ENCODE measurements at regions not wholly inside any gene's neighbourhood (a gene's known extent, or its start where the extent isn't known, plus 50 kb on each side); places are given as distances from the start of the nearest gene placed in this dataset.
"Not testable (repeated sequence)": the region's sequence is repeated elsewhere in the genome, so short reads cannot be mapped to it uniquely, and the experiment has no call there.

GRCh38 chr12:83945871-83946270 lies 966.7 kb downstream of the SLC6A15 start:
- Mint-ChIP-seq H3K36me3 (peaks cover 0 to 2% (median 0%) of the 10 kb centered on the region in 3 donors), H3K4me1 (no peaks in the 10 kb centered on the region), H3K4me3 (no peak overlapping the region), H3K27me3 (no peaks in the 10 kb centered on the region), H3K27ac (no peak overlapping the region), H3K9me3 (peaks cover 0 to 5% (median 2%) of the 10 kb centered on the region in 5 donors)
- H3K4me3 ChIP-seq (ENCODE audit: low read length) = no peak overlapping the region
- no peaks in the 10 kb centered on the region for H3K4me1 ChIP-seq (ENCODE audit: insufficient read depth, low read length)
- no peak overlapping the region for H3K27ac ChIP-seq (ENCODE audit: low read depth, low read length)
- no peaks in the 10 kb centered on the region for H3K36me3 ChIP-seq (ENCODE audit: insufficient read depth, low read length)
- ChIA-PET CTCF (no interaction called here), POLR2A (no interaction called here)
- no peaks in the 10 kb centered on the region for H3K27me3 ChIP-seq (ENCODE audit: insufficient read depth, low read length, poor library complexity, severe bottlenecking)
- no peaks in the 10 kb centered on the region for H3K9me3 ChIP-seq (ENCODE audit: low read length)
- DNase-seq = no peak

GRCh38 chr12:83939718-83940117 lies 972.9 kb downstream of the SLC6A15 start:
- DNase-seq = no peak
- Histone ChIP-seq H3K36me3 (ENCODE audit: insufficient read depth, low read length) (no peaks in the 10 kb centered on the region), H3K27me3 (ENCODE audit: insufficient read depth, low read length, poor library complexity, severe bottlenecking) (no peaks in the 10 kb centered on the region), H3K4me1 (ENCODE audit: insufficient read depth, low read length) (no peaks in the 10 kb centered on the region), H3K27ac (ENCODE audit: low read depth, low read length) (no peak overlapping the region), H3K4me3 (ENCODE audit: low read length) (no peak overlapping the region), H3K9me3 (ENCODE audit: low read length) (no peaks in the 10 kb centered on the region)
- CTCF ChIA-PET = no interaction called here
- Mint-ChIP-seq H3K27me3 (no peaks in the 10 kb centered on the region), H3K9me3 (peaks cover 0 to 11% (median 2%) of the 10 kb centered on the region in 5 donors), H3K4me3 (no peak overlapping the region), H3K27ac (no peak overlapping the region), H3K4me1 (no peaks in the 10 kb centered on the region), H3K36me3 (no peaks in the 10 kb centered on the region)
- POLR2A ChIA-PET = no interaction called here

GRCh38 chr12:83933615-83934014 lies 979.0 kb downstream of the SLC6A15 start:
- H3K27ac Mint-ChIP-seq = no peak overlapping the region
- no peaks in the 10 kb centered on the region for H3K27me3 ChIP-seq (ENCODE audit: insufficient read depth, low read length, poor library complexity, severe bottlenecking)
- no peaks in the 10 kb centered on the region for H3K9me3 ChIP-seq (ENCODE audit: low read length)
- H3K27ac ChIP-seq (ENCODE audit: low read depth, low read length) = no peak overlapping the region
- no peak overlapping the region for H3K4me3 ChIP-seq (ENCODE audit: low read length)
- no peaks in the 10 kb centered on the region for H3K27me3 Mint-ChIP-seq
- peaks cover 0 to 17% (median 4%) of the 10 kb centered on the region in 5 donors for H3K9me3 Mint-ChIP-seq
- no peaks in the 10 kb centered on the region for H3K36me3 Mint-ChIP-seq
- no peaks in the 10 kb centered on the region for H3K4me1 Mint-ChIP-seq
- H3K4me1 ChIP-seq (ENCODE audit: insufficient read depth, low read length) = no peaks in the 10 kb centered on the region
- POLR2A ChIA-PET = no interaction called here
- DNase-seq = no peak
- no peaks in the 10 kb centered on the region for H3K36me3 ChIP-seq (ENCODE audit: insufficient read depth, low read length)
- H3K4me3 Mint-ChIP-seq = no peak overlapping the region
- CTCF ChIA-PET = no interaction called here

- no peaks in the 10 kb centered on the region for H3K36me3 Mint-ChIP-seq
- no peak overlapping the region for H3K27ac Mint-ChIP-seq
Observed at GRCh38 chr12:83932011-83932410, 980.6 kb downstream of the SLC6A15 start.

GRCh38 chr12:83931451-83931850 lies 981.1 kb downstream of the SLC6A15 start:
- Mint-ChIP-seq H3K27ac (no peak overlapping the region), H3K27me3 (no peaks in the 10 kb centered on the region), H3K4me1 (no peaks in the 10 kb centered on the region), H3K36me3 (no peaks in the 10 kb centered on the region), H3K9me3 (peaks cover 3 to 17% (median 5%) of the 10 kb centered on the region in 5 donors), H3K4me3 (no peak overlapping the region)
- CTCF ChIA-PET = no interaction called here
- POLR2A ChIA-PET = no interaction called here
- no peak for DNase-seq
- H3K36me3 ChIP-seq (ENCODE audit: insufficient read depth, low read length) = no peaks in the 10 kb centered on the region
- H3K4me1 ChIP-seq (ENCODE audit: insufficient read depth, low read length) = no peaks in the 10 kb centered on the region
- H3K27ac ChIP-seq (ENCODE audit: low read depth, low read length) = no peak overlapping the region
- H3K27me3 ChIP-seq (ENCODE audit: insufficient read depth, low read length, poor library complexity, severe bottlenecking) = no peaks in the 10 kb centered on the region
- no peaks in the 10 kb centered on the region for H3K9me3 ChIP-seq (ENCODE audit: low read length)
- no peak overlapping the region for H3K4me3 ChIP-seq (ENCODE audit: low read length)

More at GRCh38 chr12:83932011-83932410, 980.6 kb downstream of the SLC6A15 start:
- POLR2A ChIA-PET = no interaction called here
- H3K27ac ChIP-seq (ENCODE audit: low read depth, low read length) = no peak overlapping the region
- H3K4me3 ChIP-seq (ENCODE audit: low read length) = no peak overlapping the region
- DNase-seq = no peak
- H3K9me3 ChIP-seq (ENCODE audit: low read length) = no peaks in the 10 kb centered on the region
- no peaks in the 10 kb centered on the region for H3K36me3 ChIP-seq (ENCODE audit: insufficient read depth, low read length)
- Mint-ChIP-seq H3K27me3 (no peaks in the 10 kb centered on the region), H3K9me3 (peaks cover 3 to 17% (median 5%) of the 10 kb centered on the region in 5 donors), H3K4me3 (no peak overlapping the region), H3K4me1 (no peaks in the 10 kb centered on the region)
- no peaks in the 10 kb centered on the region for H3K27me3 ChIP-seq (ENCODE audit: insufficient read depth, low read length, poor library complexity, severe bottlenecking)
- CTCF ChIA-PET = no interaction called here
- H3K4me1 ChIP-seq (ENCODE audit: insufficient read depth, low read length) = no peaks in the 10 kb centered on the region

- H3K27me3 ChIP-seq (ENCODE audit: insufficient read depth, low read length, poor library complexity, severe bottlenecking); H3K36me3 Mint-ChIP-seq; H3K4me3 ChIP-seq (ENCODE audit: low read length); H3K27ac Mint-ChIP-seq; CTCF ChIA-PET; H3K4me1 Mint-ChIP-seq; H3K4me1 ChIP-seq (ENCODE audit: insufficient read depth, low read length); H3K27ac ChIP-seq (ENCODE audit: low read depth, low read length); H3K4me3 Mint-ChIP-seq; H3K36me3 ChIP-seq (ENCODE audit: insufficient read depth, low read length); DNase-seq; H3K9me3 ChIP-seq (ENCODE audit: low read length); H3K27me3 Mint-ChIP-seq; POLR2A ChIA-PET: not testable (repeated sequence)
- peaks cover 2 to 17% (median 5%) of the 10 kb centered on the region in 5 donors for H3K9me3 Mint-ChIP-seq
Observed at GRCh38 chr12:83929792-83930191, 982.8 kb downstream of the SLC6A15 start.

GRCh38 chr12:83920821-83921547 lies 991.6 kb downstream of the SLC6A15 start:
- ChIA-PET CTCF (no interaction called here), POLR2A (no interaction called here)
- no peaks in the 10 kb centered on the region for H3K27me3 Mint-ChIP-seq

GRCh38 chr12:83919081-83919480 lies 993.5 kb downstream of the SLC6A15 start:
- H3K4me1 Mint-ChIP-seq = no peaks in the 10 kb centered on the region

More at GRCh38 chr12:83920821-83921547, 991.6 kb downstream of the SLC6A15 start:
- no peaks in the 10 kb centered on the region for H3K27me3 ChIP-seq (ENCODE audit: insufficient read depth, low read length, poor library complexity, severe bottlenecking)
- no peaks in the 10 kb centered on the region for H3K9me3 ChIP-seq (ENCODE audit: low read length)
- no peaks in the 10 kb centered on the region for H3K36me3 Mint-ChIP-seq
- no peaks in the 10 kb centered on the region for H3K4me1 Mint-ChIP-seq
- no peak for DNase-seq
- H3K27ac ChIP-seq (ENCODE audit: low read depth, low read length) = no peak overlapping the region
- H3K4me3 ChIP-seq (ENCODE audit: low read length) = no peak overlapping the region
- no peak overlapping the region for H3K4me3 Mint-ChIP-seq
- H3K9me3 Mint-ChIP-seq = peaks cover 0 to 8% (median 1%) of the 10 kb centered on the region in 5 donors
- H3K27ac Mint-ChIP-seq = no peak overlapping the region
- no peaks in the 10 kb centered on the region for H3K4me1 ChIP-seq (ENCODE audit: insufficient read depth, low read length)
- no peaks in the 10 kb centered on the region for H3K36me3 ChIP-seq (ENCODE audit: insufficient read depth, low read length)

More at GRCh38 chr12:83919081-83919480, 993.5 kb downstream of the SLC6A15 start:
- POLR2A ChIA-PET = no interaction called here
- no peaks in the 10 kb centered on the region for H3K4me1 ChIP-seq (ENCODE audit: insufficient read depth, low read length)
- CTCF ChIA-PET = no interaction called here
- no peak overlapping the region for H3K4me3 ChIP-seq (ENCODE audit: low read length)
- no peaks in the 10 kb centered on the region for H3K9me3 ChIP-seq (ENCODE audit: low read length)
- H3K27ac ChIP-seq (ENCODE audit: low read depth, low read length) = no peak overlapping the region
- H3K36me3 ChIP-seq (ENCODE audit: insufficient read depth, low read length) = no peaks in the 10 kb centered on the region
- H3K36me3 Mint-ChIP-seq = no peaks in the 10 kb centered on the region
- H3K4me3 Mint-ChIP-seq = no peak overlapping the region
- no peaks in the 10 kb centered on the region for H3K27me3 Mint-ChIP-seq
- H3K27me3 ChIP-seq (ENCODE audit: insufficient read depth, low read length, poor library complexity, severe bottlenecking) = no peaks in the 10 kb centered on the region
- DNase-seq = no peak
- H3K9me3 Mint-ChIP-seq = peaks cover 0 to 4% (median 2%) of the 10 kb centered on the region in 5 donors
- no peak overlapping the region for H3K27ac Mint-ChIP-seq
